ENCODE measurements at regions not wholly inside any gene's neighbourhood (a gene's known extent, or its start where the extent isn't known, plus 50 kb on each side); places are given as distances from the start of the nearest gene placed in this dataset.
"Not testable (repeated sequence)": the region's sequence is repeated elsewhere in the genome, so short reads cannot be mapped to it uniquely, and the experiment has no call there.

GRCh38 chr2:193836424-193837006 is 1641.8 kb upstream of the TMEFF2 start:
- not testable (repeated sequence) for TF ChIP-seq MYC (IDR thresholded peaks at IDR 0.05; ENCODE audit: low read depth, low read length); POLR2A (IDR thresholded peaks at IDR 0.05; ENCODE audit: low read depth, low read length); CTCF (IDR thresholded peaks at IDR 0.05; ENCODE audit: extremely low read depth in 1 of 2, insufficient read depth in 1 of 2, low read depth in 1 of 2, low read length in 2 of 2)
- TF ChIP-seq, protein P1, sequence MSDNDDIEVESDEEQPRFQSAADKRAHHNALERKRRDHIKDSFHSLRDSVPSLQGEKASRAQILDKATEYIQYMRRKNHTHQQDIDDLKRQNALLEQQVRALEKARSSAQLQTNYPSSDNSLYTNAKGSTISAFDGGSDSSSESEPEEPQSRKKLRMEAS (IDR thresholded peaks at IDR 0.05; ENCODE audit: insufficient read depth, insufficient read length) = not testable (repeated sequence)

Measured in endothelial cell of umbilical vein (primary cell).